A204.1 (cell line): ENCODE measurements at regions not wholly inside any gene's neighbourhood (a gene's known extent, or its start where the extent isn't known, plus 50 kb on each side); places are given as distances from the start of the nearest gene placed in this dataset.
"Not testable (repeated sequence)": the region's sequence is repeated elsewhere in the genome, so short reads cannot be mapped to it uniquely, and the experiment has no call there.

Experiments
- FAIRE-seq: peaks from 2 replicates; lab custom pipeline; 2012; peaks lifted over from hg19 to GRCh38; lab: Jason Lieb, UNC

GRCh38 chr20:6660441-6660840 is 107.0 kb upstream of the BMP2 start:
- FAIRE-seq = no peak

DNA sequence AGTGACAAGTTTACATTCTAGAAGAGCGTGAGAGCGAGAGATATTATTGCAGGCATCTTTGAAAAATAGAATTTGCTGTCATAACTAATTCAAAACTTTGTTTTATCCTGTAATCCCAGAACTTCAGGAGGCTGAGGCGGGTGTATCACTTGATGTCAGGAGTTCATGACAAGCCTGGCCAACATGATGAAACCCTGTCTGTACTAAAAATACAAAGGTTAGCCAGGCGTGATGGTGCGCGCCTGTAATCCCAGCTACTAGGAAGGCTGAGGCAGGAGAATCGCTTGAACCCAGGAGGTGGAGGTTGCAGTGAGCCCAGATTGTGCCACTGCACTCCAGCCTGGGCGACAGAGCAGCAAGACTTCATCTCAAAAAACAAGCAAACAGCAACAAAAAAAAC is 108.6 kb upstream of the BMP2 start:
- FAIRE-seq = not testable (repeated sequence)

GRCh38 chr20:6657904-6658303 is 109.6 kb upstream of the BMP2 start:
- FAIRE-seq = no peak

GRCh38 chr20:6657111-6657510 is 110.4 kb upstream of the BMP2 start:
- no peak for FAIRE-seq

- FAIRE-seq = no peak
These were observed 112.8 kb upstream of the BMP2 start for GRCh38 chr20:6654513-6655252.

DNA sequence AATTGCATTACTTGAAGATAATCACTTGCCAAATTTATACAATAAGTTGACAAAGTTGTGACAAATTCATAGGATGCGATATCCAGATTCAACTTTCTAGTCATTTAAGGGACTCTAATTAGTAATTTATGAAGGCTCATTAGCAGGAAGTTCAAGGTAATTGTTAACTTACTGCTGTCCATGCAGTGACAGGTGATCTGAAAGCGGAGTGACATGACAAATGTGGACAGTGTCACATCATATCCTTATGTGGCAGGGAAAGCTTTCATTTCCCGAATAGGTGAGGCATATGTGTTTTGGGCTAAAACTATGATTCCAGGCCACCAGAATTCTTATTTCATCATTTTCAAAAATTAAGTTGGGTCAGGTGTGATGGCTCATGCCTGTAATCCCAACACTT is 115.9 kb upstream of the BMP2 start:
- no peak for FAIRE-seq

GRCh38 chr20:6651016-6651415 is 116.5 kb upstream of the BMP2 start:
- no peak for FAIRE-seq

DNA sequence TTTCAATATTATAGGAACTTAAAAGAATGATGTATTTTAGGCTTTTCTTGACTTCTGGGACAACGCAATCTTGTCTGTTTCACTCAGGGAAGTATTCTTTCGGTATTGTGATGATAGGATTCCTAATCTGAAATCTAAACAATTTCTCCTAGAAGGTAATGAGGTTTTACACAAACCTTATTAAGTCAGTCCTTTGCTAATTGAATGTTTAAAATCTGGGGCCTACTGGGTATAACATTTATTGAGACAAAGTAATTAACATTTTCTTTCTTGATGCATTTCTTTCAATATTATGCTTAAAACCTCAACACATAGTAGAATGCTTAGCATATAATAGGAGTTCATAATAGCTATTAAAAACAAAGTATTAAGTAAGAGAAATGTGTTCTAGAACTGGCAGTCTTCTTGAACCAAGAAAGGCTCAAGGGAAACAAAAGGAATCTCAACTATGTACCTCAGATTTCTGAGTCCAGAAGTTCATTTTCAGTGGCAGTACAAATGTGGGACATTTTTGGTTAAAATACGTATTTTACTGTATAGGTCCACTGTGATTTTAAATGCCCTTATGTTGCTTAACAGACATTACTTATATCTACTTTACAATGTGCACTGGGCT is 121.4 kb upstream of the BMP2 start:
- no peak for FAIRE-seq

GRCh38 chr20:6644813-6645628 is 122.5 kb upstream of the BMP2 start:
- no peak for FAIRE-seq

DNA sequence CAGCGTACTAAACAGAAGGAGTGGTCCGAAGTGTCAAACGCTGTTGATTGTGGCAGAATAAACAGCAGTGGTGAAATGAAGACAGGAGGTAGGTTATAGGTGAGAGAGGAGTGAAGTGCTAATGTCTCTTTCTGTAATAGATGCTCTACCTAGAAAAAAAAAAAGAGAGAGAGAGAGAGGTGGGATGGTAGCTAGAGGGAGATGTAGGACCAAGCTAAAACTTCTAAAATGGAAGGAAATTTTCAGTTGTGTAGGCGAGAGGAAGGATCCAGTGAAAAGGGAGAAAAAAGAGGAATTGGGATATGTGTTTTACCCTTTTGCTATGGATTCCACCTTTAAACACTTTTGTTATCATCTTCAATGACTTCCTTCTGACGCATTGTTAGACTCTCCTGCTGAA is 126.5 kb upstream of the BMP2 start:
- no peak for FAIRE-seq

DNA sequence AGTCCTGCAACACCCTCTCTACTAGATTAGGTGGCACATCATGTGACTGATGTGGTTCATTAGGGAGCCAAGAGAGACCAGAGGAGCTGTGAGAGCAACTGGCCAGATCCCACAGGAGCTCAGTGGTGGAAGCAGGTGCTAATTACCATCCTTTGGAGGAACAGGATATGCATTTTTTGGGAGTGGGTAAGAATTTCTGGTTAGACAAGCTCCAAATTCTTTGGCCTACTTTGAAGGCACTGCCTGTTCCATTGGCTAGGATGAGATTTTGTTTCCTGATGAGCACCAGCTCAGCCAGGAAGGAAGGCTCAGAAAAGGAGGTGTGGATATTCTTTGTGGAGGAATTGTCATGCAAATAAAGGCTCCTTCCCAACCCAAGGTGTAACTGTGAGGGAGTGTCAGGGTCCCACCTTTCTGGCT is 130.3 kb upstream of the BMP2 start:
- FAIRE-seq = no peak

GRCh38 chr20:6636209-6637159 is 131.0 kb upstream of the BMP2 start:
- FAIRE-seq = no peak

- FAIRE-seq = no peak
These were observed 132.3 kb upstream of the BMP2 start for GRCh38 chr20:6635034-6635736.

DNA sequence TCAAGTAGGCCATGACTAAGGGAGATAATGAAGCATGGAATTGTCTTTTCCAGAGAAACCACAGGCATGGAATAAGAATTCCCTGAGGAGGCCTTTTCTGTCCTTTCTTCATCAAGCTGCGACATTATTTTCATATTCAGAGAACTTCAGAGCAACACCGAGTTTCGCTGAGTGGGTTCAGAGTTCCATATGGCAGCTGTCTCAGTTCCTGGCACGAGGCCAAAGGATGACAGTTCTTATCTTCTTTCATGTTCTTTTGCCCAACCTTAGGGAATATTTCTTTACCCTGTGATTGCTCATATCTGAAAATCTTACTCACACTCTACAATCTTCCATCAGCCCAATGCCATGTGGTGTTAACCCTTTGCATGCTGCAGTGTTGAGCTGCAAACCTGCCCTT is 135.3 kb upstream of the BMP2 start:
- no peak for FAIRE-seq

DNA sequence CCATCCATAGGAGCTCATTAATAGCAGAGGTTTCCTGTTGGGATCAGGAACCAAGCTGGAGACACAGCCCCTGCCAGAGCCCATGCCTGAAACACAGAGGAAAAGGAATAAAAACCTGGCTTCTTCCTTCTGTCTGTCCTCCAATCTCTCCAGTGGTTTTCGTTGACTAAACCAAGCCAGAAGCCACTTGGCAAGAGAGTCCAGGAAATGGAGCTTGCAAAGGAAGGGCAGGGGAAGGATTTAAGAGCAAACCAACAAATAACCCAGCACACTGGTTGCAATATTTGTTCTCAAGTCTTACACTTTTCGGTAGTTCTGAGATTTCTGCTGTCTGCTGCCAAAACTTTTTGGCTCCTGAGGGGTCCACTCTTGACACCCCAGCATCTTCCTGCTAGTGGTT is 137.0 kb upstream of the BMP2 start:
- FAIRE-seq = no peak

- FAIRE-seq = no peak
These were observed 137.9 kb upstream of the BMP2 start for GRCh38 chr20:6629564-6629963.

DNA sequence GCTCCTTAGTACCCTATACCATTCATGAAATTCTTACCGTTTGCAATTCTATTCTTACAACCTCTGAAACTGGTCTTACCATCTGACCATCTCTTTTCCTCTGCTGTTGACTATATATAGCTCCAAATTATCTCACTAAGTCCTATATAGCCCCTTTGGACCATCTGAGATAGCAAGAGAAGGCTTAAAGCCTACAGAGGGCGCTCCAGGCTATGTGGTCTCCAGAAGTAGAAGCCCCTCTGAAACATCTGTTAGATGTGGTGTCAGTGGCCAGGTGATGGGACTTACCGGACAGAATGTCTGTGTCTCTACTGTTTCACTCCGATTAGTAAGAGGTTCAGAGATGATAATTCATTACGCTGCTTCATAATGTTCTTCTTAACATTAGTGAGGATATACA is 140.7 kb upstream of the BMP2 start:
- no peak for FAIRE-seq

GRCh38 chr20:6623989-6624388 is 143.5 kb upstream of the BMP2 start:
- no peak for FAIRE-seq

DNA sequence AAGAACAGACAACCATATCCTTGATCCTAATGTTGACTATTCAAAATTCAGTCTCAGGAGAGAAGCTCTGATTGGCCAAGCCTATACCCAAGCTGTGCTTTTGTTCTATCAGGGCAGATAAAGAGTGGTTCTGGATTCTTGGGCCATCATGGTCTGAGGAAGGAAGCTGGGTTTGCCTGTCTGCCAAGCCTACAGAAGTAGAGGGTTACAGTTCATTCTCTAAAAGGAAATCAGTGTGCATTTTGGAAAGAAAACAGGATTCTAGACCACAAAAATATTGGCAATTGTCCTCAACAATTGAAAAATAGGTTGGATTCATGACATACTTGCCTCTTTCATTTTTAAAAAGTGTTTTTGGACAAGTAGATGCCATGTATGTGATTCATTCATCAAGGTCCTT is 145.4 kb upstream of the BMP2 start:
- no peak for FAIRE-seq

DNA sequence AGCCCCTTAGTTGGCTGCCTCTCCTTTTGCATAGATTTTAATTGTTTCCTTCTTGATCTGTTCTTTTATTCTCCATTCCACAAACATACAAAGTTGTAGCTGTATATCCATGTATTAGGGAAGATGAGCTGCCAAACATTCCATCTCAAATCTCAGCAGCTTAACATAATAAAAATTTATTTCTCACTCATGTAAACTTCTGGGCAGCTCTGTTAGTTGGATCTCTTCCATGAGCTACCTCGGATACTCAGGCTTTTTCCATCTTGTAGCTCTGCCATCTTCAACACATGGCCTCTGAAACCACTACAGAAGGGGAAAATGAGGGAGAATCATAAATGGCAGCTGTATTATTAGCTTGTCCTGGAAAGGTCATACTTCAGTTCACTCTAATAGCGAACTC is 149.4 kb upstream of the BMP2 start:
- no peak for FAIRE-seq

- no peak for FAIRE-seq
These were observed 151.1 kb upstream of the BMP2 start for GRCh38 chr20:6616421-6616820.

- no peak for FAIRE-seq
These were observed 152.7 kb upstream of the BMP2 start for GRCh38 chr20:6614836-6615235.
